Ureter (tissue), 1 donor: ENCODE measurements at regions not wholly inside any gene's neighbourhood (a gene's known extent, or its start where the extent isn't known, plus 50 kb on each side); places are given as distances from the start of the nearest gene placed in this dataset.

Experiments used
- DNase-seq: peaks from one replicate; pipeline ENCODE4 v3.0.0-alpha.2; 2020; ENCODE audit warnings: low spot score
- donor health status: DM: yes; HTN: yes; CAD: no.

DNA sequence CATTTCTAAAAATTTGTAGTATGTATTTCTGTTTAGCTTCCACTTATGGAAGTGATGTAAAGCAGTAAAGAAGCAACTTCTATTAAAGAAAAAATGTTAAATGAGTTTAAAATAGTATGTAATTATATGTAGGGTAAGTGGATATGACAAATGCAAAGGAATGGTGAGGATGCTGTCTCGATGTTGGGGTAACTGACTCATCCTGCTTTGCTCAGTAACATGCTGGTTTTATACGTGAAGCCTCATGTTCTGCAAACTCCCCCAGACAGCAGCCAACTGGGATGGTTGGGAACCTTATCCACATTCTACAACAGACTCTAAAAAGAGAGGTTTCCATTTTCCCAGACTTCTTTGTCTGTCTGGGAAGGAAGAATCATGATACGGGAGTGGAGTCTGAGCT, 1006.4 kb upstream of the TMEM132C start:
- no peak for DNase-seq

DNA sequence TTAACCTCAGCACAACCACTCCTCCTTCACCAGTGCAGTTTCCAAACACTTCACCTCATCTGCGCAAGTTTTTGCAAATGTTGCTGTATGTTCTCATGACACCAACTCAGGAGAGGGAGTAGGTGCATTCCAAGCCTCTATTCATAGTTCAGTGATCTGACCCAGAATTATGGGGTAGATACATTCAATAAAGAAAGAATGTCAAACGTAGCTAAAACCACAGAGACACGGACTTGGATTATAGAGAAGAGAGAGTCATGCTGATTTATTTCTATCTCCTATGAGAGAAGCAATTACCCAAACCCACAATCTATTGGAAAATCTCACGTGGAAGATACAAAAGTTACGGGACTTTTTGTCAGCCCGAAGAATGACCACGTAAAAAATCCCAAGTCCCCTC, 1006.0 kb upstream of the TMEM132C start:
- DNase-seq = no peak

- no peak for DNase-seq
Observed at GRCh38 chr12:127262615-127263014, 1004.4 kb upstream of the TMEM132C start.

DNA sequence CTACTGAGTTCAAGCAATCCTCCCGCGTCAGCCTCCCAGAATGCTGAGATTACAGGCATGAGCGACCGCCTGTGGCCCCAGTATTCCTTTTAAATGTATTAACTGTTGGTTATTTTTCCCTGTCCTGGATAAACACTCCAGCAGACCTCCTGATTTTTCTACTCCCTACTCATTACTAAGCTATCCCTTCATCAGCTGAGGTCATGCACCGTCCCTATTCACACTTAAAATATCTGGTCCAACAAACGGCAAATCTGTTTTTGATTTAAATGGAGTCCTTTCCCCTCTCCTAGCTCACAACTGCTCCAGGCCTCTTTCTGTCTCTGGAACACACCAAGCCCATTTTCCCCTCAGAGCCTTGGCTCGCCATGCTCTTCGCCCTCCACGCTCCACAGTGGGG, 1003.3 kb upstream of the TMEM132C start:
- DNase-seq = no peak

- no peak for DNase-seq
Observed at GRCh38 chr12:127267128-127267527, 999.8 kb upstream of the TMEM132C start.

- no peak for DNase-seq
Observed at GRCh38 chr12:127268213-127268612, 998.8 kb upstream of the TMEM132C start.

GRCh38 chr12:127268706-127269425, 998.1 kb upstream of the TMEM132C start:
- DNase-seq = no peak

DNA sequence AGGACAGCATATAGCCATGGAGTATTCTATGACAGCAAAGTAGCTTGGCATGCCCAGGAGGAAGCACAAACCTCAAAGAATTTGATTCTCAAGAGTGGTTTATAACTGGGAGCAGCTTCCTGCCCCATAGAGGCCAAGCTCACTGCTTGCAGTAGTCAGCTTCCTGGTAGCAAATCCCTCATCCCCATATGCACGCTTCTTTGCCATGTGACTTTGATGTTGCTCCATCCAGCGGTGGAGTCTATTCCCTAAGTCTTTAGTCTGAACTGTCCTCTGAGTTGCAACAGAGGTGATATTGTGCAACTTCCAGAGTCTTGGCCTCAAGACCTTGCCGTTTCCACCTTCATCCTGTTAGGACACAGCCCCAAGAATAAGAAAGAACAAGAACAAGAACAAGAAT, 996.8 kb upstream of the TMEM132C start:
- no peak for DNase-seq

- no peak for DNase-seq
Observed at GRCh38 chr12:127271776-127272175, 995.2 kb upstream of the TMEM132C start.

GRCh38 chr12:127272864-127273263, 994.1 kb upstream of the TMEM132C start:
- no peak for DNase-seq

- DNase-seq = no peak
Observed at GRCh38 chr12:127273626-127274025, 993.3 kb upstream of the TMEM132C start.

GRCh38 chr12:127275416-127275815, 991.6 kb upstream of the TMEM132C start:
- no peak for DNase-seq

DNA sequence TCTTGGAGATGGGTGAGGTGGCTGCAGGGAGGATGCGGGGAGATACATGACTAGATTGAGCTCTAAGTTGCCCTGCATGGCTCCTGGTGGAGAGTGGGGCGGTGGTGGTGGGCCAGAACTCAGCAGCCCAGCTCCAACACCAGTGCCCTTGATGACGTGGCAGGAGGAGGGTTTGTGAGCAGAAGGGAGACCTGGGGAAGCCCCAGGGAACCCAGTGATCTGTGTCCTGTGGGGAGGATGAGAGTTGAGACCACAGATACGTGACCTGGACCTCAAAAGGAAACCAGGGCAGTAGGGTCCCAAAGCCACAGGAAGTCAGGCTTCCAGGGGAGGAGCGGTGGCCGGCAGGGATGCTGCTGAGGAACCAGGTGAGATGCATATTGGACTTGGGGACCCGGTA, 989.1 kb upstream of the TMEM132C start:
- DNase-seq = no peak

GRCh38 chr12:127278351-127278750, 988.6 kb upstream of the TMEM132C start:
- no peak for DNase-seq

DNA sequence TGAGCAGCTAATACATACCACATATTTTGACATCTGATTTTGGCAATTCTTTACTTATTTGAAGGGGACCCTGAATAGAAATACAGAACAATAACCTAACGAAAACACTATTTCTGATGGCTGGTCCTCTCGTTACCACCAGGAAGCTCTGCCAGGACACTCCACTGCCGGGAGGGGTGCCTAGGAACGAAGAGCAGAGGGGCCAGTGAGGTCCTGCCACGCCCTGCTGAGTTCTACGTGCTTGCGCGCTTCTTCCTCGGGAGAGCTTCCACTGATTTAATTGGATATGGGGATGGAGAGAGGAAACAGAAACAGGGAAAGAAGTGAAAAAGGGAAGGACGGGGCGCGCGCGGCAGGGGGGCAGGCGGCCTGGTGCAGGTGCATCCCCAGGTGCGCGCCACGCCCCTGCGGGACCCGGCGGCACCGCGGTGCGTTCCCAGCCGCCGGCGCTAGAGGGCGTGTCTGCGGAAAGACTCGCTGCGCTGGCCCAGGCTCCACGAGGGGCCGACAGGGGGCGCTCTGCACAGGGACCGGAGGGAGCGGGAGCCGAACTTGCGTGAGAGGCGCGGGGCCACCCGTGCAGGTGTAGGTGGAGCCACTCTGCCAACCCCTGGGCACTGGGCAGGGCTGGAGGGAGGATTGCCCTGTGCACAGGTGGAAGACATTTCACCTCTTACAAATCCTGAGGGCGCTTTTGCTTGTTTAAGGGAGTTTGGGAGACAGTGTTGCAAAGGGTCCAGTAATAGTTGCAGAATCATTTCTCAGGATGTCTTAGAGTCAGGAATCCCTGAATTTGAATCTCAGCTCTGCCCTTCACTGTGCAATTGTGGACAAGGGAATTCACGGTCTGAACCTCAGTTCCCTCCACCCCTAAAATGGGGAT, 986.3 kb upstream of the TMEM132C start:
- DNase-seq = peak; percentile 48

- DNase-seq = no peak
Observed at GRCh38 chr12:127282786-127283565, 984.0 kb upstream of the TMEM132C start.

- DNase-seq = no peak
Observed at GRCh38 chr12:127284021-127284420, 982.9 kb upstream of the TMEM132C start.

DNA sequence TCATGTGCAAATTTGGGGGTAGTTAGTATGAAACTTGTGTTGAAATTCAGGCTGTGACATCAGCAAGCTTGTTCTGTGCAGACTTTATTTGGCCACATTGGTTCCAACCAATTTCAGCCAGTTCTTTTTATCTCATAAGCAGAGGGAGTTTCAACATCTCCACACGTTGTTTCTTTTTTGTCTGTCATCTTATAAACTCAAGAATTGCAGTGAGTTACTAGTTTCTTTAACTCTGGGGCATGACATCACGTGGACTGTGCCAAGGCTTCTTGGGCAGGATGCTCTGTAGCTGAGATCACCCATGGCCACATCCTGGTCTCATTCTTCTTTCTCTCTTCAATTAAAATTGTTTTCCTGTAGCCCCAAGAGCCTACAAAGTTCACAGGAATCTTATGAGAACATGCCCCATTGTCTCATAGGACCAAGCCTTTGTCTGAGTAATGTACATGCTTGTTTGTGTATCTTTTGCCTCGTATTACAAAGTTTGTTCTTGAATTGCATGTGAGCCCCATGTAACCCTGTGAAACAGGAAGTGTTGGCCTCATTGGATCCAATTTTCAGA, 982.0 kb upstream of the TMEM132C start:
- no peak for DNase-seq

DNA sequence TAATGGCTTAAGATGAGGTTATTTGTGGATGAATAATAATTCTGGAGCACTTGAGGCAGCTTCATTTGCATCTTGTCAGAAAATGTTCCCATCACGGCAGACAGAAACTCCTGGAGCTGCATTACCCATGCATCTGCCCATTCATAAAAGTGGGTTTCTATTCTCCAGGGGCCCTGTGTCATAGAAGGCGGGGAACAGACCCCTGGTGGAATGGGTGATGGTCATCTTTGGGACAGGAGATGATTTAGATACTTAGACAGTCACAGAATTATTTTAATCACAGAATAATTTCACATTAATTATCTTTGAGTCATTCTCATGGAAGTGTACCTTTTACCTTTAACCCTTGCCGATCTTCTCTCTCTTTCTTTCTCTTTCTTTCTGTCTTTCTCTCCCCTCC, 980.7 kb upstream of the TMEM132C start:
- DNase-seq = no peak

DNA sequence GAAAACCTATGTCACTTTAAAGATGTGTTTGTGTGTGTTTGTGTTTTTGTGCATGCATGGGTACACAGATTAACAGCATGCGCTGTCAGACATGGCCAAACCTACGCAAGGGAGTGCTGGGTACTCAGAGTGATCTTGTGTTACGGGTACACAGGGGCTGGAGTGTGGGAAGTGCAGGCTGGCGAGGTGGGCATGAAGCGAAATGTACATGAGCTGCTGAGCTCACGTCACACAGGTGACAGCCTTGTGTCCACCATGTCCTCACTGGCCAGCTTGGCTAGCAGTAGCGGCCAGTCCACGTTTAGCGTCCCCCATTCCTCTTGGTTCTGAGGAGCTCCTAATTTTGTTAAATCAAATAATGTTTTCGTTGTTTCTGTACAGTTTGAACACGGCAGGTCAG, 979.7 kb upstream of the TMEM132C start:
- no peak for DNase-seq

GRCh38 chr12:127290251-127290650, 976.7 kb upstream of the TMEM132C start:
- no peak for DNase-seq

DNA sequence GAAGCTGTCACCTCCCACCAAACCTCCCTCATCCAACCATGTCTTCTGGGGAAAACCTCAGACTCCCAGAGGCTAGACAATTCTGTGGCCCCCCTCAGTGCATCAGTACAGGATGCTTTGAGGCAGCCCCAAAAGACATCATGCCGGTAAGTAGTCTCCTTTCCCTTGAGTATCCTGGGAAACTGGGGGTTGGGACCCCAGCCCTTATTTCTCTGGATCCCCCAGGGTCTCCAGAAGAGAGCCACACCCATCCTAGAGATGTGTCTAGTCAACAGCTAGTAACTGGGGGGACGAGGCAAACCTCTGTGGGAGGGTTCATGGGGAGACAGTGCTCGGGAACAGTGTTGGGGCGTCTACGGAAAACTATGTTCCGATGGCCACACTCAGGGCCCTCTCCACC, 974.2 kb upstream of the TMEM132C start:
- DNase-seq = no peak
